GM12878 (cell line): ENCODE measurements at regions not wholly inside any gene's neighbourhood (a gene's known extent, or its start where the extent isn't known, plus 50 kb on each side); places are given as distances from the start of the nearest gene placed in this dataset.

Experiments
- ATAC-seq: fragments of 200-7000 bp; cut with Tn5 transposase; 3 replicates; pipeline ENCODE4 v1.9.1; 2020; ENCODE audit warnings: mild to moderate bottlenecking, moderate library complexity
- BruUV-seq: library from RNA; stranded (reverse); fragments of 400-500 nt; replicated peaks from 2 replicates; lab custom pipeline; 2021; lab: Mats Ljungman, UMichigan
- CTCF ChIA-PET: fragments of 300-600 bp; sonication (Branson Sonifier 250); formaldehyde crosslinking; extraction: SDS; loops from one replicate; lab custom pipeline; 2021; ENCODE audit warnings: inconsistent platforms; lab: Yijun Ruan, JAX
- POLR2A ChIA-PET: fragments of 350-600 bp; formaldehyde crosslinking; extraction: SDS; loops from one replicate; lab custom pipeline; 2021; ENCODE audit warnings: inconsistent platforms; lab: Charles Lee
- RAD21 ChIA-PET: fragments of 300-600 bp; sonication (Branson Sonifier 250); formaldehyde crosslinking; loops from one replicate; lab custom pipeline; 2023; ENCODE audit warnings: antibody characterized with exemption; ENCODE audit not compliant: unreplicated experiment; lab: Charles Lee
- SMC1A ChIA-PET: fragments of 300-600 bp; sonication (Branson Sonifier 250); formaldehyde crosslinking; loops from one replicate; lab custom pipeline; 2023; ENCODE audit not compliant: unreplicated experiment, uncharacterized antibody; lab: Charles Lee
- DNase-seq: peaks from one replicate; pipeline ENCODE4 v3.0.0-alpha.2; 2011; ENCODE audit warnings: low read depth, low spot score
- FAIRE-seq: peaks from 3 replicates; lab custom pipeline; 2011; peaks lifted over from hg19 to GRCh38; lab: Jason Lieb, UNC
- H2AFZ ChIP-seq: 2 replicates; pipeline ENCODE4 v1.6.0; 2011; ENCODE audit warnings: low read depth, low read length, control low read depth; ENCODE audit not compliant: control insufficient read depth
- H3K27ac ChIP-seq: 2 replicates; pipeline ENCODE4 v1.5.1; 2011; ENCODE audit warnings: control low read depth; ENCODE audit not compliant: control insufficient read depth, insufficient read depth
- H3K27me3 ChIP-seq, 2 experiments: replicated peaks in 1 of 2; 2 replicates each; pipeline versions ENCODE4 v1.6.0 to v1.6.1; 2011; ENCODE audit warnings: low read length in 1 of 2; ENCODE audit not compliant: control insufficient read depth in 2 of 2, insufficient read depth in 2 of 2
- H3K36me3 ChIP-seq, 2 experiments: 2 replicates each; pipeline ENCODE4 v1.5.1; 2011; ENCODE audit warnings: low read length in 1 of 2; ENCODE audit not compliant: control insufficient read depth in 2 of 2, insufficient read depth in 2 of 2
- H3K4me1 ChIP-seq: 2 replicates; pipeline ENCODE4 v1.6.1; 2011; ENCODE audit warnings: mild to moderate bottlenecking, low read length, moderate library complexity, mixed read lengths; ENCODE audit not compliant: control insufficient read depth, insufficient read depth
- H3K4me2 ChIP-seq: 2 replicates; pipeline ENCODE4 v1.6.0; 2011; ENCODE audit warnings: control low read depth; ENCODE audit not compliant: control insufficient read depth, insufficient read depth
- H3K4me3 ChIP-seq: fragments of 200-600 bp; sonication (generic); 2 replicates; pipeline ENCODE4 v1.5.1; 2016
- H3K79me2 ChIP-seq: 2 replicates; pipeline ENCODE4 v1.6.0; 2011; ENCODE audit warnings: low read length; ENCODE audit not compliant: control insufficient read depth, insufficient read depth
- H3K9ac ChIP-seq: 2 replicates; pipeline ENCODE4 v1.8.0; 2011; ENCODE audit warnings: low read length, control low read depth, mixed read lengths; ENCODE audit not compliant: control insufficient read depth, insufficient read depth
- H3K9me3 ChIP-seq: replicated peaks from 3 replicates; pipeline ENCODE4 v1.5.1; 2011; ENCODE audit warnings: mild to moderate bottlenecking, low read length; ENCODE audit not compliant: control insufficient read depth, insufficient read depth
- H4K20me1 ChIP-seq: 2 replicates; pipeline ENCODE4 v1.6.0; 2011; ENCODE audit not compliant: control insufficient read depth, insufficient read depth
- BCLAF1 ChIP-seq: fragments of 450-650 bp; IDR thresholded peaks from 2 replicates; pipeline ENCODE4 v1.6.1; 2017; ENCODE audit warnings: antibody characterized with exemption, mild to moderate bottlenecking, moderate library complexity
- CTCF ChIP-seq, 3 experiments: IDR thresholded peaks in 2 of 3; conservative IDR thresholded peaks in 1 of 3; 2 replicates each; pipeline ENCODE4 v1.5.1; 2011; ENCODE audit warnings: low read depth in 3 of 3, low read length in 3 of 3, mild to moderate bottlenecking in 3 of 3, control low read depth in 2 of 3, moderate library complexity in 2 of 3, inconsistent platforms in 1 of 3, mixed read lengths in 1 of 3; ENCODE audit not compliant: control insufficient read depth in 2 of 3, insufficient read depth in 1 of 3; ENCODE audit errors: extremely low read depth in 1 of 3
- EED ChIP-seq: sonication (generic); IDR thresholded peaks from 2 replicates; pipeline ENCODE4 v1.6.1; 2016; ENCODE audit warnings: antibody characterized with exemption, low read depth
- EGR1 ChIP-seq, 2 experiments: IDR thresholded peaks; 1 replicate in 1 of 2; 2 replicates in 1 of 2; pipeline ENCODE4 v1.6.1; 2011 to 2012; ENCODE audit warnings: low read depth in 2 of 2, low read length in 2 of 2, borderline replicate concordance in 1 of 2, mild to moderate bottlenecking in 1 of 2, moderate library complexity in 1 of 2
- KDM1A ChIP-seq: fragments of 200-600 bp; sonication (generic); IDR thresholded peaks from 2 replicates; pipeline ENCODE4 v1.6.1; 2016; ENCODE audit warnings: borderline replicate concordance
- KLF5 ChIP-seq: fragments of 450-650 bp; IDR thresholded peaks from 2 replicates; pipeline ENCODE4 v1.6.1; 2014; ENCODE audit warnings: mild to moderate bottlenecking; ENCODE audit not compliant: partially characterized antibody
- NFYA ChIP-seq: IDR thresholded peaks from 2 replicates; pipeline ENCODE4 v1.6.1; 2011; ENCODE audit warnings: low read depth, mild to moderate bottlenecking, low read length, improper control_type of control experiment, borderline replicate concordance
- REST ChIP-seq: IDR thresholded peaks from 2 replicates; pipeline ENCODE4 v1.6.1; 2012; ENCODE audit warnings: mild to moderate bottlenecking, low read depth, low read length
- SMAD5 ChIP-seq: IDR thresholded peaks from 2 replicates; pipeline ENCODE4 v1.6.1; 2016; ENCODE audit warnings: antibody characterized with exemption, low read depth
- YY1 ChIP-seq: IDR thresholded peaks from 2 replicates; pipeline ENCODE4 v1.6.1; 2011; ENCODE audit warnings: low read depth, mild to moderate bottlenecking, low read length
- ZBTB40 ChIP-seq: fragments of 450-650 bp; IDR thresholded peaks from 2 replicates; pipeline ENCODE4 v1.6.1; 2016; ENCODE audit warnings: mild to moderate bottlenecking, moderate library complexity, borderline replicate concordance
- ZNF622 ChIP-seq: fragments of 450-650 bp; IDR thresholded peaks from 2 replicates; pipeline ENCODE4 v1.6.1; 2017; ENCODE audit warnings: mild to moderate bottlenecking, inconsistent platforms
- WGBS: methylation state at CpG from one replicate; pipeline ENCODE4 v1.1.6; 2016; ENCODE audit warnings: low lambda C conversion rate; ENCODE audit not compliant: insufficient replicate concordance, insufficient coverage; ENCODE audit errors: missing lambda C conversion rate; 5-methylcytosine and 5-hydroxymethylcytosine counted together
- in situ Hi-C: fragments of 300-500 bp; cut with MboI; formaldehyde crosslinking; loops from 9 replicates; pipeline ENCODE4 v1.14.3; 2018; ENCODE audit warnings: mixed read lengths
- intact Hi-C: fragments of 100-400 bp; cut with micrococcal nuclease; formaldehyde crosslinking; loops from one replicate; pipeline ENCODE4 v1.14.2; 2022; ENCODE audit not compliant: unreplicated experiment

- ATAC-seq: no peak
- H3K4me2 ChIP-seq: no peak overlapping the region
- no peaks in the 10 kb centered on the region for H3K36me3 ChIP-seq
- in situ Hi-C loops (no loop called here), intact Hi-C loops (no loop called here)
- no peak for DNase-seq
- no peaks in the 10 kb centered on the region for H4K20me1 ChIP-seq
- no peaks in the 10 kb centered on the region for H3K4me1 ChIP-seq
- BruUV-seq: no TSS peak
- no peaks in the 10 kb centered on the region for H3K27me3 ChIP-seq
- SMC1A ChIA-PET: no interaction called here
- CTCF ChIA-PET: interaction anchor here (1.5 kb wide), 1 partner anchor 10 kb away, joined by 3 read pairs; no protein-coding TSS in a partner anchor
- no peaks in the 10 kb centered on the region for H3K9me3 ChIP-seq
- whole genome bisulfite sequencing: 0% methylated on average over 2 of the region's 2 CpGs
- no peak overlapping the region for H3K27ac ChIP-seq
- RAD21 ChIA-PET: no interaction called here
- no peaks in the 10 kb centered on the region for H3K79me2 ChIP-seq
- no peak overlapping the region for H2AFZ ChIP-seq
- no peak for FAIRE-seq
- POLR2A ChIA-PET: no interaction called here
- H3K9ac ChIP-seq: no peak overlapping the region
- no peak overlapping the region for H3K4me3 ChIP-seq
- TF ChIP-seq ZNF622 (no peak), REST (no peak), CTCF (IDR thresholded peaks at IDR 0.05 in 2 of 3, conservative IDR thresholded peaks at IDR 0.05 in 1 of 3; ENCODE audit: control insufficient read depth in 2 of 3, extremely low read depth in 1 of 3, insufficient read depth in 1 of 3, low read depth in 3 of 3, low read length in 3 of 3) (no peak), KLF5 (no peak), YY1 (no peak), ZBTB40 (no peak), EED (no peak), KDM1A (no peak), EGR1 (IDR thresholded peaks at IDR 0.05; ENCODE audit: borderline replicate concordance in 1 of 2, low read depth in 2 of 2, low read length in 2 of 2) (no peak), SMAD5 (no peak), BCLAF1 (no peak), NFYA (no peak)
Observed at GRCh38 chr21:35727830-35728229, 332.5 kb downstream of the SETD4 start.
